GM19025 (cell line): ENCODE measurements at regions not wholly inside any gene's neighbourhood (a gene's known extent, or its start where the extent isn't known, plus 50 kb on each side); places are given as distances from the start of the nearest gene placed in this dataset.

ENCODE experiments used
- ATAC-seq: cut with Tn5 transposase; IDR thresholded peaks from one replicate; pipeline ENCODE4 v1.9.1; 2021; ENCODE audit warnings: mild to moderate bottlenecking, low read depth, moderate library complexity; ENCODE audit not compliant: unreplicated experiment

- ATAC-seq: no peak
Observed at GRCh38 chr3:43159131-43159875, 53.4 kb upstream of the POMGNT2 start.

- no peak for ATAC-seq
Observed at GRCh38 chr3:43156812-43157455, 51.1 kb upstream of the POMGNT2 start.

GRCh38 chr3:43155464-43156121 lies 49.7 kb upstream of the POMGNT2 start:
- no peak for ATAC-seq
